HEK293 (cell line): ENCODE measurements at regions not wholly inside any gene's neighbourhood (a gene's known extent, or its start where the extent isn't known, plus 50 kb on each side); places are given as distances from the start of the nearest gene placed in this dataset.

ENCODE experiments used
- MZF1 ChIP-seq: fragments of 450-650 bp; formaldehyde crosslinking; IDR thresholded peaks from 2 replicates; pipeline ENCODE4 v1.5.1; 2017; ENCODE audit warnings: missing biosample characterization, missing genetic modification characterization, borderline replicate concordance
- REPIN1 ChIP-seq: fragments of 450-650 bp; formaldehyde crosslinking; IDR thresholded peaks from 2 replicates; pipeline ENCODE4 v1.5.1; 2017; ENCODE audit warnings: missing biosample characterization, missing genetic modification characterization, low read depth
- ZBTB21 ChIP-seq: fragments of 450-650 bp; formaldehyde crosslinking; IDR thresholded peaks from 2 replicates; pipeline ENCODE4 v1.5.1; 2017; ENCODE audit warnings: missing biosample characterization, missing genetic modification characterization
- ZNF416 ChIP-seq: fragments of 450-650 bp; formaldehyde crosslinking; IDR thresholded peaks from 2 replicates; pipeline ENCODE4 v1.5.1; 2016; ENCODE audit warnings: missing biosample characterization, missing genetic modification characterization
- ZNF664 ChIP-seq: fragments of 450-650 bp; formaldehyde crosslinking; IDR thresholded peaks from 2 replicates; pipeline ENCODE4 v1.5.1; 2016; ENCODE audit warnings: missing biosample characterization, missing genetic modification characterization
- TF ChIP-seq, protein P1 (sequence below): IDR thresholded peaks from 2 replicates; pipeline ENCODE4 v1.6.1; 2011; ENCODE audit warnings: mild to moderate bottlenecking, low read depth, low read length, borderline replicate concordance
- TF ChIP-seq, protein P2 (sequence below): fragments of 450-650 bp; formaldehyde crosslinking; IDR thresholded peaks from 2 replicates; pipeline ENCODE4 v1.5.1; 2016; ENCODE audit warnings: missing biosample characterization, missing genetic modification characterization

DNA sequence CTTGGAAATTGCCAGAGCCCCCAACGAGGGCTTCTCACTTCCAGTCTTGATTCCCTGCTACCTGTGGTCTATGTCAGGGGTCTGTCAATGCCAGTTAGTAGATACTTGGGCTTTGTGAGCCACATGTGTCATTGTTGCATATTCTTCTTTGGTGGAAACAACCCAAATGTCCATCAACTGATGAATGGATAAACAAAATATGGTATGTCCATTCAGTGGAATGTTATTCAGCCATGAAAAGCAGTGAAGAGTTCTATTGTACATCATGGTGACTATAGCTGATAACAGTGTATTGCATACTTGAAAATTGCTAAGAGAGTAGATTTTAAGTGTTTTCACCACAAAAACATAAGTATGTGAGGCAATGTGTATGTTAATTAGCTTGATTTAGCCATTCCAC lies 288.1 kb downstream of the RPLP1 start:
- TF ChIP-seq, protein P1, sequence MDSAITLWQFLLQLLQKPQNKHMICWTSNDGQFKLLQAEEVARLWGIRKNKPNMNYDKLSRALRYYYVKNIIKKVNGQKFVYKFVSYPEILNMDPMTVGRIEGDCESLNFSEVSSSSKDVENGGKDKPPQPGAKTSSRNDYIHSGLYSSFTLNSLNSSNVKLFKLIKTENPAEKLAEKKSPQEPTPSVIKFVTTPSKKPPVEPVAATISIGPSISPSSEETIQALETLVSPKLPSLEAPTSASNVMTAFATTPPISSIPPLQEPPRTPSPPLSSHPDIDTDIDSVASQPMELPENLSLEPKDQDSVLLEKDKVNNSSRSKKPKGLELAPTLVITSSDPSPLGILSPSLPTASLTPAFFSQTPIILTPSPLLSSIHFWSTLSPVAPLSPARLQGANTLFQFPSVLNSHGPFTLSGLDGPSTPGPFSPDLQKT, result no peak
- TF ChIP-seq ZNF664 (tag by site-specific recombination), result no peak
- TF ChIP-seq ZBTB21 (tag by site-specific recombination), result no peak
- TF ChIP-seq MZF1 (tag by site-specific recombination), result no peak
- no peak for TF ChIP-seq ZNF416 (tag by site-specific recombination)
- TF ChIP-seq REPIN1 (tag by site-specific recombination), result no peak
- TF ChIP-seq, protein P2, sequence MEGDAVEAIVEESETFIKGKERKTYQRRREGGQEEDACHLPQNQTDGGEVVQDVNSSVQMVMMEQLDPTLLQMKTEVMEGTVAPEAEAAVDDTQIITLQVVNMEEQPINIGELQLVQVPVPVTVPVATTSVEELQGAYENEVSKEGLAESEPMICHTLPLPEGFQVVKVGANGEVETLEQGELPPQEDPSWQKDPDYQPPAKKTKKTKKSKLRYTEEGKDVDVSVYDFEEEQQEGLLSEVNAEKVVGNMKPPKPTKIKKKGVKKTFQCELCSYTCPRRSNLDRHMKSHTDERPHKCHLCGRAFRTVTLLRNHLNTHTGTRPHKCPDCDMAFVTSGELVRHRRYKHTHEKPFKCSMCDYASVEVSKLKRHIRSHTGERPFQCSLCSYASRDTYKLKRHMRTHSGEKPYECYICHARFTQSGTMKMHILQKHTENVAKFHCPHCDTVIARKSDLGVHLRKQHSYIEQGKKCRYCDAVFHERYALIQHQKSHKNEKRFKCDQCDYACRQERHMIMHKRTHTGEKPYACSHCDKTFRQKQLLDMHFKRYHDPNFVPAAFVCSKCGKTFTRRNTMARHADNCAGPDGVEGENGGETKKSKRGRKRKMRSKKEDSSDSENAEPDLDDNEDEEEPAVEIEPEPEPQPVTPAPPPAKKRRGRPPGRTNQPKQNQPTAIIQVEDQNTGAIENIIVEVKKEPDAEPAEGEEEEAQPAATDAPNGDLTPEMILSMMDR (tag by site-specific recombination), result no peak
